SK-N-SH treated with all-trans-retinoic acid at 6 μM for 48 hours (cell line): ENCODE measurements at regions not wholly inside any gene's neighbourhood (a gene's known extent, or its start where the extent isn't known, plus 50 kb on each side); places are given as distances from the start of the nearest gene placed in this dataset.

Experiments used
- ATAC-seq: fragments of 200-7000 bp; cut with Tn5 transposase; 3 replicates; pipeline ENCODE4 v1.9.1; 2020; ENCODE audit warnings: mild to moderate bottlenecking, moderate library complexity
- ARNTL ChIP-seq: fragments of 450-650 bp; formaldehyde crosslinking; IDR thresholded peaks from 2 replicates; pipeline ENCODE4 v1.5.0; 2020; ENCODE audit warnings: low read depth, mild to moderate bottlenecking, moderate library complexity, borderline replicate concordance
- BACH2 ChIP-seq: fragments of 250-450 bp; sonication (Bioruptor Pico); IDR thresholded peaks from 2 replicates; pipeline ENCODE4 v1.9.0; 2021; ENCODE audit warnings: mild to moderate bottlenecking, borderline replicate concordance
- CREB5 ChIP-seq: fragments of 250-450 bp; sonication (Bioruptor Pico); IDR thresholded peaks from 2 replicates; pipeline ENCODE4 v1.5.1; 2020; ENCODE audit warnings: low read depth, mild to moderate bottlenecking, moderate library complexity
- CSDC2 ChIP-seq: fragments of 250-450 bp; sonication (Bioruptor Pico); IDR thresholded peaks from 2 replicates; pipeline ENCODE4 v1.5.0; 2020; ENCODE audit warnings: mild to moderate bottlenecking, moderate library complexity
- CSRNP3 ChIP-seq: fragments of 250-450 bp; sonication (Bioruptor Pico); IDR thresholded peaks from 2 replicates; pipeline ENCODE4 v1.5.1; 2021; ENCODE audit warnings: mild to moderate bottlenecking, moderate library complexity
- ESRRG ChIP-seq: fragments of 250-450 bp; sonication (Bioruptor Pico); IDR thresholded peaks from 2 replicates; pipeline ENCODE4 v1.6.1; 2021; ENCODE audit warnings: mild to moderate bottlenecking
- GLIS3 ChIP-seq: fragments of 250-450 bp; sonication (Bioruptor Pico); IDR thresholded peaks from 2 replicates; pipeline ENCODE4 v1.5.0; 2020; ENCODE audit warnings: mild to moderate bottlenecking, moderate library complexity
- ISL1 ChIP-seq: fragments of 250-450 bp; sonication (Bioruptor Pico); IDR thresholded peaks from 2 replicates; pipeline ENCODE4 v2.1.2; 2022; ENCODE audit warnings: mild to moderate bottlenecking, moderate library complexity
- PATZ1 ChIP-seq: fragments of 250-450 bp; sonication (Bioruptor Pico); IDR thresholded peaks from 2 replicates; pipeline ENCODE4 v1.8.0; 2020; ENCODE audit warnings: mild to moderate bottlenecking, moderate library complexity, borderline replicate concordance
- POU6F1 ChIP-seq: fragments of 250-450 bp; sonication (Bioruptor Pico); IDR thresholded peaks from 2 replicates; pipeline ENCODE4 v1.8.0; 2021; ENCODE audit warnings: low read depth, mild to moderate bottlenecking, moderate library complexity, borderline replicate concordance
- PPARA ChIP-seq: fragments of 250-450 bp; sonication (Bioruptor Pico); IDR thresholded peaks from 2 replicates; pipeline ENCODE4 v1.5.0; 2020; ENCODE audit warnings: mild to moderate bottlenecking, borderline replicate concordance
- RARB ChIP-seq: fragments of 250-450 bp; sonication (Bioruptor Pico); IDR thresholded peaks from 2 replicates; pipeline ENCODE4 v1.8.0; 2021; ENCODE audit warnings: mild to moderate bottlenecking, moderate library complexity
- SNAI2 ChIP-seq: fragments of 250-450 bp; sonication (Bioruptor Pico); IDR thresholded peaks from 2 replicates; pipeline ENCODE4 v1.5.0; 2020; ENCODE audit warnings: mild to moderate bottlenecking, moderate library complexity
- TOX ChIP-seq: fragments of 250-450 bp; sonication (Bioruptor Pico); IDR thresholded peaks from 2 replicates; pipeline ENCODE4 v1.8.0; 2021; ENCODE audit warnings: mild to moderate bottlenecking, moderate library complexity, borderline replicate concordance
- TSHZ2 ChIP-seq: fragments of 250-450 bp; sonication (Bioruptor Pico); IDR thresholded peaks from 2 replicates; pipeline ENCODE4 v1.5.0; 2020; ENCODE audit warnings: mild to moderate bottlenecking, moderate library complexity
- ZC3H10 ChIP-seq: fragments of 250-450 bp; sonication (Bioruptor Pico); IDR thresholded peaks from 2 replicates; pipeline ENCODE4 v1.5.1; 2021; ENCODE audit warnings: mild to moderate bottlenecking, moderate library complexity
- ZFP3 ChIP-seq: fragments of 250-450 bp; sonication (Bioruptor Pico); IDR thresholded peaks from 2 replicates; pipeline ENCODE4 v1.5.0; 2020; ENCODE audit warnings: mild to moderate bottlenecking, moderate library complexity
- ZFP30 ChIP-seq: fragments of 450-650 bp; formaldehyde crosslinking; IDR thresholded peaks from 2 replicates; pipeline ENCODE4 v1.5.0; 2022; ENCODE audit warnings: mild to moderate bottlenecking, moderate library complexity
- ZNF70 ChIP-seq: fragments of 450-650 bp; formaldehyde crosslinking; IDR thresholded peaks from 2 replicates; pipeline ENCODE4 v1.5.0; 2020; ENCODE audit warnings: mild to moderate bottlenecking, moderate library complexity
- ZNF8 ChIP-seq: fragments of 450-650 bp; formaldehyde crosslinking; IDR thresholded peaks from 2 replicates; pipeline ENCODE4 v1.5.0; 2020; ENCODE audit warnings: mild to moderate bottlenecking, moderate library complexity

- TF ChIP-seq CSRNP3 (CRISPR knock-in tag) (no peak), BACH2 (CRISPR knock-in tag) (no peak), PPARA (CRISPR knock-in tag) (no peak)
Observed at GRCh38 chr18:10049747-10050146, 135.9 kb downstream of the VAPA start (continued).

- ATAC-seq = no peak
- no peak for TF ChIP-seq ZNF8 (CRISPR knock-in tag)
- no peak for TF ChIP-seq CSRNP3 (CRISPR knock-in tag)
- TF ChIP-seq GLIS3 (CRISPR knock-in tag) = no peak
- TF ChIP-seq ARNTL (CRISPR knock-in tag) = no peak
- TF ChIP-seq PATZ1 (CRISPR knock-in tag) = no peak
- no peak for TF ChIP-seq CREB5 (CRISPR knock-in tag)
- TF ChIP-seq POU6F1 = no peak
- no peak for TF ChIP-seq PPARA (CRISPR knock-in tag)
- TF ChIP-seq ZFP3 = no peak
- no peak for TF ChIP-seq SNAI2
- TF ChIP-seq RARB (CRISPR knock-in tag) = no peak
- TF ChIP-seq TOX (CRISPR knock-in tag) = no peak
- no peak for TF ChIP-seq ZC3H10 (CRISPR knock-in tag)
- no peak for TF ChIP-seq ZNF70 (CRISPR knock-in tag)
- TF ChIP-seq BACH2 (CRISPR knock-in tag) = no peak
- TF ChIP-seq ZFP30 = no peak
- no peak for TF ChIP-seq TSHZ2 (CRISPR knock-in tag)
- TF ChIP-seq CSDC2 (CRISPR knock-in tag) = no peak
- TF ChIP-seq ISL1 (CRISPR knock-in tag) = no peak
- no peak for TF ChIP-seq ESRRG (CRISPR knock-in tag)
Observed at GRCh38 chr18:10050956-10051355, 137.1 kb downstream of the VAPA start.
